Mammary epithelial cell (primary cell): ENCODE measurements at regions not wholly inside any gene's neighbourhood (a gene's known extent, or its start where the extent isn't known, plus 50 kb on each side); places are given as distances from the start of the nearest gene placed in this dataset.

ENCODE experiments used
- EZH2 ChIP-seq: IDR thresholded peaks from 2 replicates; pipeline ENCODE4 v1.6.1; 2012; ENCODE audit warnings: low read length, inconsistent platforms, borderline replicate concordance
- TF ChIP-seq, protein P1 (sequence below), 2 donors: IDR thresholded peaks in 1 of 2; conservative IDR thresholded peaks in 1 of 2; 2 replicates each; pipeline ENCODE4 v1.5.1; 2011 to 2012; ENCODE audit warnings: inconsistent platforms in 2 of 2, low read length in 2 of 2, mild to moderate bottlenecking in 2 of 2, control low read depth in 1 of 2, low read depth in 1 of 2; ENCODE audit not compliant: insufficient read depth in 1 of 2; ENCODE audit errors: extremely low read depth in 1 of 2

- TF ChIP-seq, protein P1, sequence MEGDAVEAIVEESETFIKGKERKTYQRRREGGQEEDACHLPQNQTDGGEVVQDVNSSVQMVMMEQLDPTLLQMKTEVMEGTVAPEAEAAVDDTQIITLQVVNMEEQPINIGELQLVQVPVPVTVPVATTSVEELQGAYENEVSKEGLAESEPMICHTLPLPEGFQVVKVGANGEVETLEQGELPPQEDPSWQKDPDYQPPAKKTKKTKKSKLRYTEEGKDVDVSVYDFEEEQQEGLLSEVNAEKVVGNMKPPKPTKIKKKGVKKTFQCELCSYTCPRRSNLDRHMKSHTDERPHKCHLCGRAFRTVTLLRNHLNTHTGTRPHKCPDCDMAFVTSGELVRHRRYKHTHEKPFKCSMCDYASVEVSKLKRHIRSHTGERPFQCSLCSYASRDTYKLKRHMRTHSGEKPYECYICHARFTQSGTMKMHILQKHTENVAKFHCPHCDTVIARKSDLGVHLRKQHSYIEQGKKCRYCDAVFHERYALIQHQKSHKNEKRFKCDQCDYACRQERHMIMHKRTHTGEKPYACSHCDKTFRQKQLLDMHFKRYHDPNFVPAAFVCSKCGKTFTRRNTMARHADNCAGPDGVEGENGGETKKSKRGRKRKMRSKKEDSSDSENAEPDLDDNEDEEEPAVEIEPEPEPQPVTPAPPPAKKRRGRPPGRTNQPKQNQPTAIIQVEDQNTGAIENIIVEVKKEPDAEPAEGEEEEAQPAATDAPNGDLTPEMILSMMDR (conservative IDR thresholded peaks at IDR 0.05 in 1 of 2, IDR thresholded peaks at IDR 0.05 in 1 of 2; ENCODE audit: extremely low read depth in 1 of 2, insufficient read depth in 1 of 2, low read depth in 1 of 2, low read length in 2 of 2): no peak
- TF ChIP-seq EZH2: no peak
Observed at GRCh38 chr18:31244771-31245394, 73.1 kb upstream of the DSG1 start.
